T-cell (primary cell): ENCODE measurements at regions not wholly inside any gene's neighbourhood (a gene's known extent, or its start where the extent isn't known, plus 50 kb on each side); places are given as distances from the start of the nearest gene placed in this dataset.

Experiments
- ATAC-seq, 4 experiments: fragments of 200-7000 bp in 3 of 4; fragments of 150-1000 bp in 1 of 4; cut with Tn5 transposase; replicated peaks in 1 of 4; 1 replicate in 3 of 4; 2 replicates in 1 of 4; pipeline ENCODE4 v1.10.0; 2021; ENCODE audit warnings: moderate library complexity in 3 of 4, mild to moderate bottlenecking in 2 of 4, moderate number of reproducible peaks in 1 of 4
- CTCF ChIA-PET, 2 donors: fragments of 300-600 bp; sonication (Branson Sonifier 250); formaldehyde crosslinking; loops; one replicate each; lab custom pipeline; 2022; ENCODE audit warnings: antibody characterized with exemption in 2 of 2; lab: Charles Lee
- POLR2A ChIA-PET, 2 donors: fragments of 300-600 bp; sonication (Branson Sonifier 250); formaldehyde crosslinking; loops; one replicate each; lab custom pipeline; 2022; ENCODE audit warnings: antibody characterized with exemption in 2 of 2; lab: Charles Lee
- DNase-seq, 35 experiments: peaks; one replicate each; pipeline versions ENCODE4 v3.0.0 to v3.0.0-alpha.2; 2013 to 2023
- H3K27ac ChIP-seq: one replicate; pipeline ENCODE4 v1.5.1; 2013; ENCODE audit warnings: low read length
- H3K27me3 ChIP-seq, 2 experiments: replicated peaks in 1 of 2; 1 replicate in 1 of 2; 2 replicates in 1 of 2; pipeline versions ENCODE4 v1.6.1 to v1.7.0; 2013; ENCODE audit warnings: low read length in 1 of 2, mixed read lengths in 1 of 2; ENCODE audit not compliant: control insufficient read depth in 2 of 2, insufficient read depth in 2 of 2; ENCODE audit errors: extremely low read depth in 1 of 2
- H3K36me3 ChIP-seq, 2 donors: 1 replicate in 1 of 2; 2 replicates in 1 of 2; pipeline versions ENCODE4 v1.6.1 to v1.7.0; 2013; ENCODE audit warnings: low read length in 1 of 2; ENCODE audit not compliant: control insufficient read depth in 2 of 2, insufficient read depth in 1 of 2; ENCODE audit errors: extremely low read depth in 1 of 2
- H3K4me1 ChIP-seq, 2 experiments: 1 replicate in 1 of 2; 2 replicates in 1 of 2; pipeline versions ENCODE4 v1.6.1 to v1.7.0; 2013; ENCODE audit warnings: low read length in 2 of 2, mixed read lengths in 1 of 2; ENCODE audit not compliant: insufficient read depth in 2 of 2, control insufficient read depth in 1 of 2; ENCODE audit errors: extremely low read depth in 1 of 2
- H3K4me3 ChIP-seq, 2 donors: 1 replicate in 1 of 2; 2 replicates in 1 of 2; pipeline versions ENCODE4 v1.5.1 to v1.7.0; 2013; ENCODE audit warnings: mild to moderate bottlenecking in 2 of 2, low read length in 1 of 2, moderate library complexity in 1 of 2; ENCODE audit not compliant: control insufficient read depth in 1 of 2; ENCODE audit errors: extremely low read depth in 1 of 2
- H3K9me3 ChIP-seq: 2 replicates; pipeline ENCODE4 v1.7.0; 2013
- H3K27ac Mint-ChIP-seq, 2 donors: one replicate each; pipeline ENCODE4 v1.8.0; 2020 to 2021; ENCODE audit warnings: mild to moderate bottlenecking in 2 of 2, mixed read lengths in 2 of 2
- H3K27me3 Mint-ChIP-seq, 2 donors: one replicate each; pipeline ENCODE4 v1.8.0; 2021 to 2022; ENCODE audit warnings: mixed read lengths in 2 of 2
- H3K36me3 Mint-ChIP-seq: one replicate; pipeline ENCODE4 v1.8.0; 2021; ENCODE audit warnings: mixed read lengths
- H3K4me1 Mint-ChIP-seq, 3 donors: one replicate each; pipeline ENCODE4 v1.8.0; 2020 to 2022; ENCODE audit warnings: mixed read lengths in 3 of 3, mild to moderate bottlenecking in 1 of 3
- H3K4me3 Mint-ChIP-seq, 3 donors: one replicate each; pipeline ENCODE4 v1.8.0; 2020 to 2022; ENCODE audit warnings: mild to moderate bottlenecking in 3 of 3, mixed read lengths in 3 of 3, moderate library complexity in 3 of 3
- H3K9me3 Mint-ChIP-seq, 3 donors: one replicate each; pipeline ENCODE4 v1.8.0; 2020 to 2022; ENCODE audit warnings: mixed read lengths in 3 of 3
- WGBS: methylation state at CpG from one replicate; pipeline ENCODE4 v1.1.5; 2013; ENCODE audit warnings: missing lambda C conversion rate; ENCODE audit not compliant: insufficient coverage; 5-methylcytosine and 5-hydroxymethylcytosine counted together

DNA sequence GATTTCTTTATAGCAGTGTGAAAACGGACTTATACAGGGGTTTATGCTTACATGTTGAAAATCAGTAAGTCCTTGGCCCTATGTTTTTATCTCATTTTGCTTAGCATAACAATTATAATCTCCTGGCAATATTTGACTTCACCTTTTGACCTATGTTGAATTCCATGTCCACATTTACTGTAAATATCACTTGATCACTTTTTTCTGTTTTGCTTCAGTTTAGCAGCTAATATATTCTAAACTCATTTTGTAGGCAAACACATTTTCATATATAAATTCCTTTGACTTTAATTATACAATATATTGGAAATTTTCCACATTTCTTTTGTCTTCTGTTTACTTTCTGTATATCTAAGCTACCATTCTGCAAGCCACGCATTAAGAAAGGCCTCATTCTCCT is 674.0 kb downstream of the MAT2B start:
- H3K27ac Mint-ChIP-seq: no peak overlapping the region
- H3K4me3 Mint-ChIP-seq: no peak overlapping the region
- POLR2A ChIA-PET: no interaction called here
- H3K9me3 Mint-ChIP-seq: peaks cover 0 to 13% (median 10%) of the 10 kb centered on the region in 3 donors
- CTCF ChIA-PET: interaction anchor here in 1 of 2 donors (0.7 kb wide), 1 partner anchor 51 kb away, joined by 7 read pairs; no protein-coding TSS in a partner anchor
- Histone ChIP-seq H3K27ac (no peak overlapping the region), H3K4me3 (no peak overlapping the region), H3K36me3 (no peaks in the 10 kb centered on the region), H3K9me3 (no peaks in the 10 kb centered on the region), H3K27me3 (no peaks in the 10 kb centered on the region), H3K4me1 (no peaks in the 10 kb centered on the region)
- no CpG with 5 or more reads among the region's 2 CpGs for WGBS
- no peak for ATAC-seq
- no peak for DNase-seq
- no peaks in the 10 kb centered on the region for H3K4me1 Mint-ChIP-seq
- H3K36me3 Mint-ChIP-seq: no peaks in the 10 kb centered on the region
- no peaks in the 10 kb centered on the region for H3K27me3 Mint-ChIP-seq

DNA sequence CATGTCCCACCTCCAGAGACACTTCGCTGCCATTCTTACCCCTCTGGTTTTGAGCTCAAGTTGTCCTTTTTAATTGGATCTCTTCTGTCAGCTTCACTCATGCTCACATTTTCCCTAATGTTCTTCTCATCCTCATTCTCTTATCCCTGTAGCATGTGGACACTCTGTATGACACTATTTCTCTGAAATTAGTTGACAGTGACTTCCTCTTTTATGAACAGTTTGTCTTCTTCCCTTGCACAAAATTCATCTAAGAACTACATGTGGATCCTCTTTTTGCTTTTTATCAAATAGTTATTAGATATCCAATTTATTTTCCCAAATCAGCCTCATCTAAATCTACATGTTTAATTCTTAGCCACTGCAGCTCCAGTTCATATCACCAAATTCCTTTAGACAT is 676.2 kb downstream of the MAT2B start:
- ATAC-seq (no peak), DNase-seq (no peak)
- CTCF ChIA-PET: no interaction called here
- Histone ChIP-seq H3K27me3 (no peaks in the 10 kb centered on the region), H3K27ac (no peak overlapping the region), H3K9me3 (no peaks in the 10 kb centered on the region), H3K4me1 (no peaks in the 10 kb centered on the region), H3K36me3 (no peaks in the 10 kb centered on the region), H3K4me3 (no peak overlapping the region)
- Mint-ChIP-seq H3K4me3 (no peak overlapping the region), H3K4me1 (no peaks in the 10 kb centered on the region), H3K36me3 (no peaks in the 10 kb centered on the region), H3K9me3 (peaks cover 3 to 13% (median 10%) of the 10 kb centered on the region in 3 donors), H3K27ac (no peak overlapping the region), H3K27me3 (no peaks in the 10 kb centered on the region)
- POLR2A ChIA-PET: no interaction called here
- WGBS: 86% methylated on average over 1 of the region's 1 CpG

DNA sequence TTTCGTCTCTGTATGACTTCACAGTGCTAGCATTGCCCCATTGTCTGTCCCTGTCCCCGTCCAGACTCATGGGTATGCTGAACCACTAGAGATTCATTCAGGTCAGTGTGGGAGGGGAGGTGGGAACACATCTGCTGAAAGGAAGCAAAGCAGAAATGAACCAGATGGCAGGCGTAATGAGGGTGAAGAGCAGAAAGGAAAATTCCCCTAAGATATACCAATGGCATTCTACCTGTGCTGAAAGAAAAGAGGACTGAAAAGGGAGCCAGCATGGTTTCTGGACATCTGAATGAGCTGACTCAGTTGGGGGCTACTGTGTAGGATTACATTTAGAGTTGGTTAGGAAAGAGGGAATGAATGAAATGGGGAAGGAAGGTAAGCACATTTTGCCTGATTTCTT is 678.7 kb downstream of the MAT2B start:
- no peaks in the 10 kb centered on the region for H3K27me3 Mint-ChIP-seq
- WGBS: no CpG with 5 or more reads among the region's 3 CpGs
- no peaks in the 10 kb centered on the region for H3K36me3 ChIP-seq
- no peaks in the 10 kb centered on the region for H3K27me3 ChIP-seq
- no peak overlapping the region for H3K27ac ChIP-seq
- no peaks in the 10 kb centered on the region for H3K4me1 Mint-ChIP-seq
- CTCF ChIA-PET: no interaction called here
- peaks cover 3 to 6% (median 5%) of the 10 kb centered on the region in 3 donors for H3K9me3 Mint-ChIP-seq
- DNase-seq: no peak
- no peak overlapping the region for H3K27ac Mint-ChIP-seq
- ATAC-seq: no peak
- POLR2A ChIA-PET: interaction anchor here in 1 of 2 donors (0.6 kb wide), 1 partner anchor 1423 kb away, joined by 3 read pairs; no protein-coding TSS in a partner anchor
- no peak overlapping the region for H3K4me3 ChIP-seq
- no peaks in the 10 kb centered on the region for H3K4me1 ChIP-seq
- no peaks in the 10 kb centered on the region for H3K36me3 Mint-ChIP-seq
- H3K9me3 ChIP-seq: no peaks in the 10 kb centered on the region
- H3K4me3 Mint-ChIP-seq: no peak overlapping the region

DNA sequence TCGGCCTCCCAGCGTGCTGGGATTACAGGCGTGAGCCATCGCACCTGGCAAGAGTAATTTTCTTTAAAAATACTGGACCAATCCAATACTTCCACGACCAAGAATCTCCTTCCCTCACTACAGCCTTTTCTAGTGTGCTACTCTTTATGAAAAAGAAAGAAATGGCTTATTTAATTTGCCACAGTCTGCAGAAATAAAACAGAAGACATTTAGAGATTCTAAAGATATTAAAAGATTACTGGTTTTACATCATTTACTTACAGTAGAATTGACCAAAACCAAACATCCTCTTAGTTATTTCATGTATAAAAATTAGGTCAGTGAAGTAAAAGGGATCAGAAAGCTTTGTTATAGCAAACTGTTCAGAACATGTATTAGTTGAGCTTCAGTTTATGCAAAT is 679.6 kb downstream of the MAT2B start:
- ChIA-PET POLR2A (no interaction called here), CTCF (no interaction called here)
- H3K4me1 Mint-ChIP-seq: no peaks in the 10 kb centered on the region
- no peak overlapping the region for H3K4me3 ChIP-seq
- H3K9me3 ChIP-seq: no peaks in the 10 kb centered on the region
- no peak overlapping the region for H3K27ac ChIP-seq
- no peaks in the 10 kb centered on the region for H3K36me3 ChIP-seq
- no peaks in the 10 kb centered on the region for H3K4me1 ChIP-seq
- no peaks in the 10 kb centered on the region for H3K27me3 Mint-ChIP-seq
- H3K9me3 Mint-ChIP-seq: peaks cover 3 to 6% (median 4%) of the 10 kb centered on the region in 3 donors
- H3K36me3 Mint-ChIP-seq: no peaks in the 10 kb centered on the region
- ATAC-seq (no peak), DNase-seq (no peak)
- no peaks in the 10 kb centered on the region for H3K27me3 ChIP-seq
- WGBS: no CpG with 5 or more reads among the region's 5 CpGs
- no peak overlapping the region for H3K4me3 Mint-ChIP-seq
- no peak overlapping the region for H3K27ac Mint-ChIP-seq

DNA sequence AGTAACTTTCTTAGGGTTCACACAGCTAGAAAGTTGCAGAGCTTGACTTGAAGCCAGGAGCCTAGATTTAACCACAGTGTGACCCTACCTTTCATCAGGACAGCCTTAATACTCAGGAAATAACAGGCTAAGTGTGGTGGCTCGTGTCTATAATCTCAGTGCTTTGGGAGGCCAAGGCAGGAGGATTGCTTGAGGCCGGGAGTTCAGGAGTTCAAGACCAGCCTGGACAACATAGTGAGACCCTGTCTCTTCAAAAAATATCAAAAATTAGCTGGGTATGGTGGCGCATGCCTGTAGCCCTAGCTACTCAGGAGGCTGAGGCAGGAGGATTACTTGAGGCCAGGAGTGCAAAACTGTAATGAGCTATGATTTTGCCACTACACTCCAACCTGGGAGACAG is 681.1 kb downstream of the MAT2B start:
- Histone ChIP-seq H3K9me3 (no peaks in the 10 kb centered on the region), H3K4me3 (no peak overlapping the region), H3K27me3 (no peaks in the 10 kb centered on the region), H3K36me3 (no peaks in the 10 kb centered on the region), H3K4me1 (no peaks in the 10 kb centered on the region), H3K27ac (no peak overlapping the region)
- DNase-seq (no peak), ATAC-seq (no peak)
- CTCF ChIA-PET: no interaction called here
- no peaks in the 10 kb centered on the region for H3K4me1 Mint-ChIP-seq
- H3K9me3 Mint-ChIP-seq: peaks cover 0 to 3% (median 2%) of the 10 kb centered on the region in 3 donors
- POLR2A ChIA-PET: no interaction called here
- WGBS: 80% methylated on average over 1 of the region's 3 CpGs
- no peak overlapping the region for H3K4me3 Mint-ChIP-seq
- H3K27me3 Mint-ChIP-seq: no peaks in the 10 kb centered on the region
- H3K36me3 Mint-ChIP-seq: no peaks in the 10 kb centered on the region
- no peak overlapping the region for H3K27ac Mint-ChIP-seq

DNA sequence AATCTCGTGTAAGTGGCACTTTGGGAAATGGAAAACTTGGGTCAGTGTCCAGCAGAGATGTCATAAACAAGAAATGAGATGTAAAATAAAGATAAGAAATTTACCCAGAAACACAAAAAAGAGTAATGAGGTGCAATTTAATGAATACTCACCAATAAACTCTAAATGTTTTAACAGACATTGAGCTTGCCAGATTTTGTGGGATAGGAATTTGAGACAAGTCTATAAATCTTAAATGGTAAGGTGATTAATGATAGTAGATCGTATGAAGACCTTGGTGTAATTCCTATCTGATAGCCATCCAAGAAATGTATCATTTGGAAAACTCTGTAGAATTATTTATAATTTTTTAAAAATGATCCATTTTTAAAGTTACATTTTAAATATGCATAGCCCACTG is 682.4 kb downstream of the MAT2B start:
- ChIA-PET CTCF (no interaction called here), POLR2A (no interaction called here)
- H3K9me3 Mint-ChIP-seq: peaks cover 0 to 3% (median 0%) of the 10 kb centered on the region in 3 donors
- Histone ChIP-seq H3K4me1 (no peaks in the 10 kb centered on the region), H3K9me3 (no peaks in the 10 kb centered on the region), H3K4me3 (no peak overlapping the region), H3K27ac (no peak overlapping the region), H3K27me3 (no peaks in the 10 kb centered on the region), H3K36me3 (no peaks in the 10 kb centered on the region)
- H3K27me3 Mint-ChIP-seq: no peaks in the 10 kb centered on the region
- no CpG with 5 or more reads among the region's 2 CpGs for WGBS
- H3K36me3 Mint-ChIP-seq: no peaks in the 10 kb centered on the region
- no peak overlapping the region for H3K27ac Mint-ChIP-seq
- DNase-seq (no peak), ATAC-seq (no peak)
- no peak overlapping the region for H3K4me3 Mint-ChIP-seq
- no peaks in the 10 kb centered on the region for H3K4me1 Mint-ChIP-seq

DNA sequence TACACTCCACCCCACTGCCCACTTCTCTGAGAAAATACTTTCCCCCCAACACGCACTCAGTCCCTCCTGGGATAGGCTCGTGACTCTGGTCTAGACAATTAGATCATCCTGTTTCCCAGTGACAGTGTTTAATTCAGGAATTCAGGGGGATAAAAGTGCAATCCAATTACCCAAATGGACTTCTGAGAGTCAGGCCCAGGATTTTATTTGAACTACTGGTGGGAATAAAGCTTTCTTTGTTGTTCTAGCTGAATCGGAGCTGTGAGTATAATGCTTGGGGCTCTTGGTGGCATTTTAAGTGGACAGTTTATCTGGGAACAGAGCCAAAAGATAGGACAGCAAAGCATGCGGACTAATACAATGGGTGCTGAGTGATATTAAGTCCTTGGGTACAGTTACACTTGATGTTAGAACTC is 683.3 kb downstream of the MAT2B start:
- 89% methylated on average over 3 of the region's 4 CpGs for WGBS
- no peaks in the 10 kb centered on the region for H3K36me3 Mint-ChIP-seq
- Histone ChIP-seq H3K27ac (no peak overlapping the region), H3K27me3 (no peaks in the 10 kb centered on the region), H3K36me3 (no peaks in the 10 kb centered on the region), H3K4me3 (no peak overlapping the region), H3K9me3 (no peaks in the 10 kb centered on the region), H3K4me1 (no peaks in the 10 kb centered on the region)
- CTCF ChIA-PET: interaction anchor here in 1 of 2 donors (1.2 kb wide), 1 partner anchor 12 kb away, joined by 4 read pairs; no protein-coding TSS in a partner anchor
- no peaks in the 10 kb centered on the region for H3K4me1 Mint-ChIP-seq
- no peak for DNase-seq
- H3K27me3 Mint-ChIP-seq: no peaks in the 10 kb centered on the region
- POLR2A ChIA-PET: no interaction called here
- H3K27ac Mint-ChIP-seq: no peak overlapping the region
- no peak for ATAC-seq
- H3K4me3 Mint-ChIP-seq: no peak overlapping the region
- peaks cover 0 to 3% (median 0%) of the 10 kb centered on the region in 3 donors for H3K9me3 Mint-ChIP-seq
